Vagina (tissue), 2 donors: ENCODE measurements at regions not wholly inside any gene's neighbourhood (a gene's known extent, or its start where the extent isn't known, plus 50 kb on each side); places are given as distances from the start of the nearest gene placed in this dataset.

Experiments used
- POLR2A ChIP-seq, 2 donors: fragments of 450-650 bp; IDR thresholded peaks; one replicate each; pipeline ENCODE4 v1.6.1; 2017; ENCODE audit warnings: antibody characterized with exemption in 2 of 2, mild to moderate bottlenecking in 2 of 2, moderate library complexity in 2 of 2
- POLR2AphosphoS5 ChIP-seq, 2 donors: sonication (generic); formaldehyde crosslinking; IDR thresholded peaks; one replicate each; pipeline ENCODE4 v1.9.0; 2017; ENCODE audit warnings: antibody characterized with exemption in 2 of 2, mild to moderate bottlenecking in 2 of 2, low read depth in 1 of 2; ENCODE audit not compliant: insufficient read depth in 1 of 2
- TF ChIP-seq, protein P1 (sequence below), 3 experiments: fragments of 450-650 bp in 2 of 3; fragments of 200-600 bp in 1 of 3; sonication (generic) in 1 of 3; IDR thresholded peaks; one replicate each; pipeline ENCODE4 v1.5.1; 2017 to 2019; ENCODE audit warnings: antibody characterized with exemption in 3 of 3, mild to moderate bottlenecking in 2 of 3, moderate library complexity in 2 of 3

DNA sequence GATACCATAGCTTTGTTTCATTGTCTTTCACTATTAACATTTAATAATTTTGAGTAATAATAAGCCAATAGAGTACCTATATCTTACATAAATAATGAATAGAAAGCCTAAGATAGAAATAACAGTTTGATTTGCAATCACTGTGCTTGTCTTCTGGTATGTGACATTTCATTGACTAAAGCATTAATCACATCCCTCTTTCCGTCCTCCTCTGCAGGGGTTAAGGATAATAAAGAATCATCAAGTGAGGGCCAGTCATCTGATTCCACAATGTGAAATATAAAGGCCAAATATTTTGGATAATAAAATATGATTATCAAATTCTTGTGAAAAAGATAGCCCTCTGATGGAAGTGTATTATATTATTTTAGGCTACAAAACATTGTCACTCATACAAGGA, 2073.4 kb downstream of the ARAP2 start:
- TF ChIP-seq POLR2AphosphoS5 (IDR thresholded peaks at IDR 0.05; ENCODE audit: insufficient read depth in 1 of 2, low read depth in 1 of 2): no peak
- TF ChIP-seq, protein P1, sequence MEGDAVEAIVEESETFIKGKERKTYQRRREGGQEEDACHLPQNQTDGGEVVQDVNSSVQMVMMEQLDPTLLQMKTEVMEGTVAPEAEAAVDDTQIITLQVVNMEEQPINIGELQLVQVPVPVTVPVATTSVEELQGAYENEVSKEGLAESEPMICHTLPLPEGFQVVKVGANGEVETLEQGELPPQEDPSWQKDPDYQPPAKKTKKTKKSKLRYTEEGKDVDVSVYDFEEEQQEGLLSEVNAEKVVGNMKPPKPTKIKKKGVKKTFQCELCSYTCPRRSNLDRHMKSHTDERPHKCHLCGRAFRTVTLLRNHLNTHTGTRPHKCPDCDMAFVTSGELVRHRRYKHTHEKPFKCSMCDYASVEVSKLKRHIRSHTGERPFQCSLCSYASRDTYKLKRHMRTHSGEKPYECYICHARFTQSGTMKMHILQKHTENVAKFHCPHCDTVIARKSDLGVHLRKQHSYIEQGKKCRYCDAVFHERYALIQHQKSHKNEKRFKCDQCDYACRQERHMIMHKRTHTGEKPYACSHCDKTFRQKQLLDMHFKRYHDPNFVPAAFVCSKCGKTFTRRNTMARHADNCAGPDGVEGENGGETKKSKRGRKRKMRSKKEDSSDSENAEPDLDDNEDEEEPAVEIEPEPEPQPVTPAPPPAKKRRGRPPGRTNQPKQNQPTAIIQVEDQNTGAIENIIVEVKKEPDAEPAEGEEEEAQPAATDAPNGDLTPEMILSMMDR (IDR thresholded peaks at IDR 0.05): no peak
- TF ChIP-seq POLR2A (IDR thresholded peaks at IDR 0.05): no peak
